Activated CD8-positive, alpha-beta memory T cell treated with anti-CD3 and anti-CD28 coated beads, Interleukin-2, amount 50 U/mL, for 4 hours (primary cell): ENCODE measurements at regions not wholly inside any gene's neighbourhood (a gene's known extent, or its start where the extent isn't known, plus 50 kb on each side); places are given as distances from the start of the nearest gene placed in this dataset.
"Not testable (repeated sequence)": the region's sequence is repeated elsewhere in the genome, so short reads cannot be mapped to it uniquely, and the experiment has no call there.

Source experiments
- DNase-seq: peaks from one replicate; pipeline ENCODE4 v3.0.0-alpha.2; 2020

GRCh38 chr14:56002342-56002741 lies 115.9 kb upstream of the PELI2 start:
- no peak for DNase-seq

GRCh38 chr14:56002876-56003625 lies 115.2 kb upstream of the PELI2 start:
- DNase-seq: peak; percentile 23

DNA sequence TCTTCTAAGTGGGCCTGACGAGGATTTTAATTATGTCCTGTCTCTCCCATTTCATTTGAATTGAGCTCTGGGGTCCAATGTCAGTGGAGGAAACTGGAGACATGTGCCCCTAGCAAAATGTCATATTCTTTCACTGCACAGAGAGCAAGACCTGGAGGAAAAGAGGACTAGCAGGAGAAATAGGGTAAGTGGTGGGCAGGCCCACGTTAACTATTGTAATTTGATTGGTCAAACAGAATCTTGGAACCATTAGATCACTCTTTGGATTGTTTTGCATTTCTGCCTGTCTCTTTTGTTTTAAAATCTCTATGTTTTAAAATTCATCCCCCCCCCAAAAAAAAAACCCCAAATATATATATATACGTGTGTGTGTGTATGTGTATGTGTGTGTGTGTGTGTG lies 113.9 kb upstream of the PELI2 start:
- DNase-seq: no peak

DNA sequence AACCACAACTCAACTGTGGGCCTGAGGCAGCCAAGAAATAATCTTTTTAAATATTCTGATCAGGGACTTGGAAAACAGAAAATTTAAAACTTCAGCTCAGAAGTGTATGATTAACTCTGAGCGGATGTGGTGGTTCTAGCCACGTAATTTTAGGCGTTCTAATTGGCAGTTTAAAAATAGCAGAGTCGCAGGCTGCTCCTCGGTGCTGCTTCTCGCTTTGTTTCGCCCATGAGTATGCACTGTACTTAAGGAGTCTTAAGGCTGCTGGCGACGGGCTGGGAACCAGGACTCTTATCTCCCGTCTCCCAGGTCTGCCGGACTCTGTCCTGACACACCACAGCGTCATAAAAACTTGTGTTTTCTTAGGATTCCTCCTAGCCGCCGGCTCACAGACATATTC lies 113.4 kb upstream of the PELI2 start:
- DNase-seq: no peak

DNA sequence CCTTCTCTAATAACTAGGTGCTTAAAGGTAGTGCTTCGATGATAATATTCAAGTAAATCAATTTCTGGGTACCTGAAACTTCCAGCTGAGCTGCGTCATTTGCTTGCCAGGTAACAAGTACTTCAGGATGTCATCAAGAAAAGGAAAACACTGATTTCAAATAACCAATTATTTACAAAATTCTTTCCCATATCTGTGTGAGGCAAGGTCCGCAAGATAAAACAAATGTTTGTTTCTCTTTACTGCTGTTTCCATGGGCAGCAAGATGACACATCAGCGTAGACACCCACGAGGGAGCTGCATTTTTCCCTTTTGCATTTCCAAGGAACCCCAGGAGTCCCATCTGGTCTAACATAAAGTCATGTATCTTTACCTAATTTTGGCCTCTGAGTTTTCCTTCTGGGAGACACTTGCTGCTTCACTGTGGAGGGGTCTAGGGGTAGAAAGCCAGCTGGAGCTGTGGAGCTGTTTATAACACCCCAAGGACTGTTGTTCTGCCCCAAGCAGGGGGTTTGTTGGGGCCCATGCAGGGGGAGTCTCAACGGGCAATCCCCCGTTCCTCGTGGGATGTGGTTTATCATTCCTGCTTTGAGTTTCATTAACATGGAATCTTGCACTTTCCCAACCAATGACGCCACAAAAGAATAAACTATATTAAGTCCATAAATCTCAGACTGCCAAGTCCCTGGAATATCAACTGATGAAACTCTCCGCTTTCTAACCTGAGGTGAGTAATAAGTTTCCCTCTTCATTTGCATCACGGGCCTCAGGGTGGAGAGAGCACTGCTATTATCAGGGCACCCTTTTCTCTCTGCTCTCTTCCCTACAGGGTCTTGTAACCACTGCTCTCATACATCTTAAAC lies 112.8 kb upstream of the PELI2 start:
- no peak for DNase-seq

DNA sequence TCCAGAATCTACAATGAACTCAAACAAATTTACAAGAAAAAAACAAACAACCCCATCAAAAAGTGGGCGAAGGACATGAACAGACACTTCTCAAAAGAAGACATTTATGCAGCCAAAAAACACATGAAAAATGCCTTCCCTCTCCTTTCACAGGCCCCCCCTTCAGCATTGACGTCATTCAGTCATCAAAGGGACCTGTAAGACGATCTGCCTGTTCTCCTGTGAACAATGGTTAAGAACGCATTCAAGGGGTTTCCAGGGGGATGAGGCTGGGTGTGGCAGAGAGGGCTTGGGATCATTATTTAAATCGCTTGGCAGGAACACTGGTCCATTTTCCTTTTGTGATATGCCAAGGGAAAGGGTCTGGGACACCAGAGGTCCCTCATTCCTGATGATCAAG lies 110.7 kb upstream of the PELI2 start:
- not testable (repeated sequence) for DNase-seq

GRCh38 chr14:56008150-56008549 lies 110.1 kb upstream of the PELI2 start:
- no peak for DNase-seq

DNA sequence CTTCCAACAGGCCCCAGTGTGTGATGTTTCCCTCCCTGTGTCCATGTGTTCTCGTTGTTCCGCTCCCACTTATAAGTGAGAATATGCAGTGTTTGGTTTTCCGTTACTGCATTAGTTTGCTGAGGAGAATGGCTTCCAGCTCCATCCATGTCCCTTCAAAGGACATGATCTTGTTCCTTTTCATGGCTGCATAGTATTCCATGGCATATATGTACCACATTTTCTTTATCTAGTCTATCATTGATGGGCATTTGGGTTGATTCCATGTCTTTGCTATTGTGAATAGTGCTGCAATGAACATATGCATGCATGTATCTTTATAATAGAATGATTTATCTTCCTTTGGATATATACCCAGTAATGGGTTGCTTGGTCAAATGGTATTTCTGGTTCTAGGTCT lies 109.5 kb upstream of the PELI2 start:
- DNase-seq: not testable (repeated sequence)

- DNase-seq: no peak
These were observed 94.5 kb upstream of the PELI2 start for GRCh38 chr14:56023661-56024081.

DNA sequence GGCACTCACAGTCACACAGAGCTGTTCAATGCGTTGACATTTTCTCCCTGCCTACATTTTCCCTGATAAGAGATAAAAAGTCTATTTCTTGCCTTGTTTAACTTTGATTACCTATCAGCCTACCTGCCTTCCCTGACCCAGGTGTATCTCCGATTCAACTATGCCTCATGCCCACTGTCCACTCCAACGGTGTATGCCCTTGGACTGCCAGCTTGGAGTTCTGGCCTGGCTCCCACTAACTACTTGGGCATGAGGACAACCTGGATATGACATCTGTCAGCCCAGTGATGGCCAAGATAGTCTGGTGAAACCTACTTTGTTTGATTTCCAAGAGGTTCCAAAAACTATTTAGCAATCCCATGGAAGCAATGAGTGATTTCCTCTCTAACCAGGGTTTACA lies 93.0 kb upstream of the PELI2 start:
- DNase-seq: no peak

GRCh38 chr14:56026506-56026905 lies 91.7 kb upstream of the PELI2 start:
- no peak for DNase-seq

- no peak for DNase-seq
These were observed 90.8 kb upstream of the PELI2 start for GRCh38 chr14:56027421-56027820.

GRCh38 chr14:56027916-56028712 lies 90.1 kb upstream of the PELI2 start:
- no peak for DNase-seq

GRCh38 chr14:56036353-56036752 lies 81.9 kb upstream of the PELI2 start:
- no peak for DNase-seq

DNA sequence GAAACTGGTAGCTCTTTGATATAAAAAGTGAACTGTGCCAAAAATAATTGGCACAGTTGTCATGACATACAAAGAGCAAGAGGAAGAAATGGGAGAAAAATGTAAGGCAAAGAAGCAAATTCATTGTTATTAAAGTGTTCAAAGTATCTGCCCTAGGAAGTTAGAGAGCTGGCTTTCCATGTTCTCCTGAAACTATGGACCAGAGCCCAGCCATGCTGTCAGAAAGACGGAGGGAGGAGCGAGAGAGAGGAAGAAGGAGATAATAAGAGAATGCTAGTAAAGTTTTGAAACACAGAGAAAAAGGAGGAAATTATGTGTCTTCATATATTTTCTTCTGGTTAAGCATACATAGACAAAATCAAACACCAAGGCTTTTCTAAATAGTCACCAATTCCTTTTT lies 78.1 kb upstream of the PELI2 start:
- no peak for DNase-seq

DNA sequence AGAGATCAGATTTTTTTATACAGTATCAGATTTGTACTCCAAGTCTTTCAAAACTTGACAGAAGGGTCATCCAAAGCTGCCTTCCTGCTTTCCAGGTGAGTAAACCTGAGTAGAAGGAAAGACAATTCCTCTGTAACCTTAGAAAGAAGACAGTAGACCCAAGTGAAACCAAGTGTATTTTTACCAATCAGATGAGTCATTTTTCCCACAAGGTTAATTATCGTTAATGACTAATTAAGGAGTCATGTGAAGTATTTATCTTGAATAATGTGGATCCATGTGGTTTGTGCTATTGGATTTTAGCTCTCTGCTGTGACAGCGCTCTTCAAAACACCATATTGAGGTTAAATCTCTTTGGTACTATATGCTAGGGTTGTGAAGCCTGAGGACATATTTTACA lies 74.0 kb upstream of the PELI2 start:
- no peak for DNase-seq

GRCh38 chr14:56046546-56046945 lies 71.7 kb upstream of the PELI2 start:
- no peak for DNase-seq

GRCh38 chr14:56046996-56047395 lies 71.2 kb upstream of the PELI2 start:
- DNase-seq: no peak

- DNase-seq: no peak
These were observed 68.7 kb upstream of the PELI2 start for GRCh38 chr14:56049536-56049935.

DNA sequence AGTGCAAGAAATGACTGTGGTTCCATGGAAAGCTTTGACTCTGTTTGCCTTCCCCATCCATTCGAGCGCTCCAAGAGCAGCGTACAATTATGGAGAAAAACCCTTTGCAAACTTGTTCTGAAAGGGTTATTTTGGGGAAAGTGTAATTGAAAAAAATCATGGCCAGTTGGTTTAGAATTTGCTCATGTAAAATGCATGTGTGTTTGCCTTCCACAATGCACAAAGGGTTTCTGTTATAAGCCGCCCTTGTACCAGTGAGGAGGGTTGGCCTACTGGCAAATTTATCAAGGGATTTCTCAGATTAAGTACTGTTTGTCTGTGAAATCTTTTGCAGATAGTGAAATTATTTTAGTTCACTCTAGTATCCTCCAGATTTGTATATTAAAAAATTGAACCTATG lies 62.7 kb upstream of the PELI2 start:
- no peak for DNase-seq

GRCh38 chr14:56056031-56056430 lies 62.2 kb upstream of the PELI2 start:
- DNase-seq: no peak

- DNase-seq: no peak
These were observed 61.0 kb upstream of the PELI2 start for GRCh38 chr14:56057071-56057741.

DNA sequence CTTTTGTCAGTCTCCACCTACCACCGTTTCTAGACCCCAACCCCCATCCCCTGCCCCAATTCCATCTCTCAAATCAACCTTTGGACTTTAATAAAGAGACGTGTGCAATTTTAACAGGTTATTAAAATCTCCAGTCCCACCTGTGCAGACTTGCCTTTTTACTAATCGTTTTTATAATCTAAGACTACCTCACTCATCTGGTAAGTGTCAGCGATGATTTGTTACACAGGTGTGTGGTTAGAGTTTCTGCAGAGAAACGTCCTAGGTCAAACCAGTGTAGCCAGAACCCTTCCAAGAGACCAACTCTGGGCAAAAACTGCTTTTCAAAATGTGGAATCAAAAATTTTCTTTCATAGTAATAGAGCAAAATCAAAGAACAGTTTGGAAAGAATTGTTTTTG lies 60.4 kb upstream of the PELI2 start:
- DNase-seq: no peak
